Astrocyte of the cerebellum (primary cell): ENCODE measurements at regions not wholly inside any gene's neighbourhood (a gene's known extent, or its start where the extent isn't known, plus 50 kb on each side); places are given as distances from the start of the nearest gene placed in this dataset.

Experiments
- DNase-seq: peaks from one replicate; pipeline ENCODE4 v3.0.0-alpha.2; 2011; ENCODE audit warnings: low read depth
- H3K4me3 ChIP-seq: 2 replicates; pipeline ENCODE4 v1.5.1; 2011; ENCODE audit warnings: mild to moderate bottlenecking, low read depth, low read length, moderate library complexity
- in situ Hi-C: cut with HindIII; loops from 2 replicates; pipeline ENCODE4 v1.10.0; 2017; ENCODE audit warnings: low sequenced_read_pairs
- TF ChIP-seq, protein P1 (sequence below): IDR thresholded peaks from 2 replicates; pipeline ENCODE4 v1.5.1; 2012; ENCODE audit warnings: low read length, low read depth, moderate library complexity, mild to moderate bottlenecking; ENCODE audit errors: missing control alignments

DNA sequence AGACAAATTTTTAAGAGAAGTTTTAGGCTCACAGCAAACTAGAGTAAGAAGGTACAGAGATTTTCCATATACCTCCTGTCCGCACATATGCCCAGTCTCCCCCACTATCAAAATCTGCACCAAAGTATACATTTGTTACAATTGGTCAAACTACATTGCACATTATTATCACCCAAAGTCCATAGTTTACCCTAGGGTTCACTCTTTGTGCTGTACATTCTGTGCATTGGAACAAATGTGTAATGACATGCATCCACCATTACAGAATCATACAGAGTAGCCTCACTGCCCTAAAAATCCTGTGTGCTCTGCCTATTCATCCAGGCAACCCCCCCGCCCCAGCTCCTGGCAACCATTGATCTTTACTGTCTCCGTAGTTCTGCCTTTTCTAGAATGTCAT is 61.7 kb upstream of the SPRED2 start:
- in situ Hi-C loops: no loop called here
- DNase-seq: no peak
- TF ChIP-seq, protein P1, sequence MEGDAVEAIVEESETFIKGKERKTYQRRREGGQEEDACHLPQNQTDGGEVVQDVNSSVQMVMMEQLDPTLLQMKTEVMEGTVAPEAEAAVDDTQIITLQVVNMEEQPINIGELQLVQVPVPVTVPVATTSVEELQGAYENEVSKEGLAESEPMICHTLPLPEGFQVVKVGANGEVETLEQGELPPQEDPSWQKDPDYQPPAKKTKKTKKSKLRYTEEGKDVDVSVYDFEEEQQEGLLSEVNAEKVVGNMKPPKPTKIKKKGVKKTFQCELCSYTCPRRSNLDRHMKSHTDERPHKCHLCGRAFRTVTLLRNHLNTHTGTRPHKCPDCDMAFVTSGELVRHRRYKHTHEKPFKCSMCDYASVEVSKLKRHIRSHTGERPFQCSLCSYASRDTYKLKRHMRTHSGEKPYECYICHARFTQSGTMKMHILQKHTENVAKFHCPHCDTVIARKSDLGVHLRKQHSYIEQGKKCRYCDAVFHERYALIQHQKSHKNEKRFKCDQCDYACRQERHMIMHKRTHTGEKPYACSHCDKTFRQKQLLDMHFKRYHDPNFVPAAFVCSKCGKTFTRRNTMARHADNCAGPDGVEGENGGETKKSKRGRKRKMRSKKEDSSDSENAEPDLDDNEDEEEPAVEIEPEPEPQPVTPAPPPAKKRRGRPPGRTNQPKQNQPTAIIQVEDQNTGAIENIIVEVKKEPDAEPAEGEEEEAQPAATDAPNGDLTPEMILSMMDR: no peak
- no peak overlapping the region for H3K4me3 ChIP-seq

DNA sequence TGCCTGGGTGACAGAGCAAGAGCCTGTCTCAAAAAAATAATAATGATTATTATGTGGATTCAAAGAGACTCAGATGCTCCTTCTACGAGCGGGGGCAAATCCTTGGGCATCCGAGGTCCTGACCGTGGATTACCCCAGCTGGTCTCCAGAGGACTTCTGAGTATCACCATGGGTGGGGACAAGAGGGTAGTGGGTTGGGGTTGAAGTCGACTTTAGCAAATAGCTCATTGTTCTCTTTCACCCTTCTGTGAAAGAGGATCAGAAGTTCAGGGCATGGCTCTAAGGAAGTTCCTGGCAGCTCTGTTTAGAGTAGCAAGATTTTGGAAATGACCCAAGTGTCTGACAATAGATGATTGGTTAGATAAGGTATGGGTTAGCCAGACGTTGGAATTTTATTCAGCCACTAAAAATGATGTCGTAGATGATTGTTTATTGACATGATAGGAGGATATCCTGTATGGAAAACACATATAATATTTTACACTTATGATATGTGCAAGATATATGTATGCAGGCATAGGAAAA is 59.0 kb upstream of the SPRED2 start:
- TF ChIP-seq, protein P1: no peak
- in situ Hi-C loops: no loop called here

DNA sequence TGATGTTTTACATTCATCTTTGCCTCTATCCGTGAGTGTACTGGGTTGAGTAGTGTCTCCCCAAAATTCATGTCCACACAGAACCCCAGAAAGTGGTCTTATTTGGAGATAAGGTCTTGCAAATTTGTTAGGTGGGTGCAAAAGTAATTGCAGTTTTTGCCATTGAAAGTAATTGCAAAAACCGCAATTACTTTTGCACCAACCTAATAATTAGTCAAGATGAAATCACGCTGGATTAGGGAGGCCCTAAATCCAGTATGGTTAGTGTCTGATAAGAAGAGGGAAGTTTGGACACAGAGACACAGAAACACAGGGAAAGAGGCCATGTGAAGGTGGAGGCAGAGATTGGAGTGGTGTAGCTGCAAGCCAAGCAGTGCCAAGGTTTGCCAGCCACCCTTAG is 57.8 kb upstream of the SPRED2 start:
- DNase-seq: no peak
- in situ Hi-C loops: no loop called here
- TF ChIP-seq, protein P1: no peak
- H3K4me3 ChIP-seq: no peak overlapping the region

More for the DNA sequence above, 59.0 kb upstream of the SPRED2 start:
- DNase-seq: peak; percentile 18
- H3K4me3 ChIP-seq: no peak overlapping the region

DNA sequence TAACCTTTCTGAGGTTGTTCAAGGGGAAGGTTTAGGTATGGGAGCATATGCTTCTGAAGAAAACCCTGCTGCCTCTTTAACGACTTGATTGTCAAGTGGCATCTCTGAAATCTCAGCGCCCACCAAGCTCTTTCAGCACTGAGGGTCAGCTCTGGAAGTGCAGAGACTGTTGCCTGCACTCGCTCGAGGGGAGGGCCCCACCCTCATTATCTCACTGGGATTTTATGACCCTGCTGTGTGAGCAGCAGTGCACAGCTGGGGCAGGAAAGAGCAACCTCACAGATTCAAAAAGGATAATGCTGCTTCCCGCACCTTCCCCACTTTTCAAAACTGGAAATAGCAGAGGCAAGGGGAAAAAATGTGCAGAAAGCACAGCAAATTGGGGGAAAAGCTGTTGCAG is 56.9 kb upstream of the SPRED2 start:
- in situ Hi-C loops: no loop called here
- H3K4me3 ChIP-seq: no peak overlapping the region
- DNase-seq: no peak
- TF ChIP-seq, protein P1: no peak

DNA sequence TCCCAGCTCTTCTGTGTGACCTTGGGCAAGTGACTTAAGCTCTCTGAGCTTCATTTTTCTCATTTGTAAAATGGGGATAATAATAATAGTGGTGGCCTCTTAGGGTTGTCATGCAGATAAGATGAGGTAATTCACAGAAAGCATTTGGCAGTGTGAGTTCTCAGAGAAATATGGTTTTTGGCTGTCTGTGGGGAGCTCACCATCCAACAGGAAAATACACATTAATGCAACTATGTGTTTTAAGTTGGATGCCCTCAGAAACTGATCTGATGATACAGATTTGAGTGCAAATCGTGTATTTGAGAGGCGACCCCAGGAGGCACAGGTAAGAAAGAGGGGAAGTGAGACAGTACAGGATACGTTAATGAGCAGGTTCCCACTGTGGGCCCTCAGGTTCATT is 56.1 kb upstream of the SPRED2 start:
- in situ Hi-C loops: no loop called here
- H3K4me3 ChIP-seq: no peak overlapping the region
- TF ChIP-seq, protein P1: no peak
- DNase-seq: no peak

DNA sequence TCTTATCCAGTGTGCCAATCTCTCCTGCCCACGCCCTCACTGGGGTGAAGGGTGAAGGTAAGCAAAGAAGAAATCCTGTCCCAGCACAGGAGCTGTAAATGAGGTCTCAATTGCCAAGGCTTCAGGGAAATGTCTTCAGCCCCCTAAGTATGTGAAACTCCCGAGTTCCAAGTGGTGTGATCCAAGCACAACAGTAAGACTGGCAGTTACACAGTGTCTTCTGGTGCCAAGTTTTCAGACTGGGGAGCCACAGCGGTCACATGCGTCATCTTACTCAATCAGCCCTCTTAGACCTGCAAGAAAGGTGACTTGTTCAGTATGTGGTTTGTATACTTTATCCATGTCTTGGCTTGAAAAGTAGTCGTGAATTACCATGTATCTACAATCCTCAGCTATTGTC is 55.0 kb upstream of the SPRED2 start:
- in situ Hi-C loops: no loop called here
- H3K4me3 ChIP-seq: no peak overlapping the region
- TF ChIP-seq, protein P1: no peak
- DNase-seq: no peak

DNA sequence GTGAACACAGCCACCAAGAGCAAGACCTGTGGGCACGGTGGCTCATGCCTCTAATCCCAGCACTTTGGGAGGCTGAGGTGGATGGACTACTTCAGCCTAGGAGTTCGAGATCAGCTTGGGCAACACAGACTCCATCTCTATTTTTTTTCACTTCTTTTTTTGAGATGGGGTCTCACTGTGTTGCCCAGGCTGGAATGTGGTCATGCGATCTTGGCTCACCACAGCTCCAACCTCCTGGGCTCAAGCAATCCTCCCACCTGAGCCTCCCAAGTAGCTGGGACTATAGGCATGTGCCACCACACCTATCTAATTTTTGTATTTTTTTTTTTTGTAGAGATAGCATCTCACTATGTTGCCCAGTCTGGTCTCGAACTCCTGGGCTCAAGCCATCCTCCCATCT is 54.4 kb upstream of the SPRED2 start:
- no peak for DNase-seq
- no peak overlapping the region for H3K4me3 ChIP-seq
- TF ChIP-seq, protein P1: no peak
- in situ Hi-C loops: no loop called here
